ENCODE measurements at regions not wholly inside any gene's neighbourhood (a gene's known extent, or its start where the extent isn't known, plus 50 kb on each side); places are given as distances from the start of the nearest gene placed in this dataset.
"Not testable (repeated sequence)": the region's sequence is repeated elsewhere in the genome, so short reads cannot be mapped to it uniquely, and the experiment has no call there.

- Mint-ChIP-seq H3K36me3 (ENCODE audit: low read depth) (no peaks in the 10 kb centered on the region), H3K4me3 (no peak overlapping the region), H3K27me3 (peaks cover 51% of the 10 kb centered on the region), H3K4me1 (peaks cover 6% of the 10 kb centered on the region), H3K27ac (no peak overlapping the region)
- no peak for ATAC-seq
- DNase-seq: no peak
- no peaks in the 10 kb centered on the region for H3K9me3 ChIP-seq (ENCODE audit: control insufficient read depth, low read length, poor library complexity, severe bottlenecking)
These were observed 105.1 kb downstream of the SINHCAF start for GRCh38 chr12:31220633-31221550.

GRCh38 chr12:31221551-31221945 lies 104.4 kb downstream of the SINHCAF start:
- Mint-ChIP-seq H3K4me1 (peaks cover 6% of the 10 kb centered on the region), H3K27me3 (peaks cover 45% of the 10 kb centered on the region), H3K4me3 (no peak overlapping the region), H3K36me3 (ENCODE audit: low read depth) (no peaks in the 10 kb centered on the region), H3K27ac (no peak overlapping the region)
- no peak for ATAC-seq
- DNase-seq: no peak
- H3K9me3 ChIP-seq (ENCODE audit: control insufficient read depth, low read length, poor library complexity, severe bottlenecking): no peaks in the 10 kb centered on the region

- Mint-ChIP-seq H3K4me1 (peaks cover 6% of the 10 kb centered on the region), H3K27me3 (peaks cover 34% of the 10 kb centered on the region), H3K4me3 (no peak overlapping the region), H3K27ac (no peak overlapping the region), H3K36me3 (ENCODE audit: low read depth) (no peaks in the 10 kb centered on the region)
- ATAC-seq (no peak), DNase-seq (no peak)
- no peaks in the 10 kb centered on the region for H3K9me3 ChIP-seq (ENCODE audit: control insufficient read depth, low read length, poor library complexity, severe bottlenecking)
These were observed 103.2 kb downstream of the SINHCAF start for GRCh38 chr12:31222620-31223222.

- not testable (repeated sequence) for H3K27ac Mint-ChIP-seq; H3K9me3 ChIP-seq (ENCODE audit: control insufficient read depth, low read length, poor library complexity, severe bottlenecking); H3K4me3 Mint-ChIP-seq; H3K36me3 Mint-ChIP-seq (ENCODE audit: low read depth); ATAC-seq; DNase-seq; H3K4me1 Mint-ChIP-seq
- H3K27me3 Mint-ChIP-seq: peaks cover 29% of the 10 kb centered on the region
These were observed 102.3 kb downstream of the SINHCAF start for GRCh38 chr12:31223640-31224039.

- Mint-ChIP-seq H3K4me3 (no peak overlapping the region), H3K27me3 (peaks cover 23% of the 10 kb centered on the region), H3K27ac (no peak overlapping the region), H3K36me3 (ENCODE audit: low read depth) (no peaks in the 10 kb centered on the region), H3K4me1 (peaks cover 3% of the 10 kb centered on the region)
- no peak for DNase-seq
- H3K9me3 ChIP-seq (ENCODE audit: control insufficient read depth, low read length, poor library complexity, severe bottlenecking): no peaks in the 10 kb centered on the region
- no peak for ATAC-seq
These were observed 101.0 kb downstream of the SINHCAF start for GRCh38 chr12:31224768-31225448.

- ATAC-seq: no peak
- Mint-ChIP-seq H3K27me3 (peaks cover 13% of the 10 kb centered on the region), H3K27ac (no peak overlapping the region), H3K4me1 (peaks cover 3% of the 10 kb centered on the region), H3K4me3 (no peak overlapping the region), H3K36me3 (ENCODE audit: low read depth) (no peaks in the 10 kb centered on the region)
- no peaks in the 10 kb centered on the region for H3K9me3 ChIP-seq (ENCODE audit: control insufficient read depth, low read length, poor library complexity, severe bottlenecking)
- no peak for DNase-seq
These were observed 100.1 kb downstream of the SINHCAF start for GRCh38 chr12:31225656-31226535.

GRCh38 chr12:31226639-31227038 lies 99.3 kb downstream of the SINHCAF start:
- no peaks in the 10 kb centered on the region for H3K9me3 ChIP-seq (ENCODE audit: control insufficient read depth, low read length, poor library complexity, severe bottlenecking)
- Mint-ChIP-seq H3K27ac (no peak overlapping the region), H3K27me3 (peaks cover 14% of the 10 kb centered on the region), H3K36me3 (ENCODE audit: low read depth) (no peaks in the 10 kb centered on the region), H3K4me3 (no peak overlapping the region), H3K4me1 (peaks cover 3% of the 10 kb centered on the region)
- ATAC-seq (no peak), DNase-seq (no peak)

- no peak for DNase-seq
- Mint-ChIP-seq H3K27ac (no peak overlapping the region), H3K27me3 (peaks cover 22% of the 10 kb centered on the region), H3K4me1 (no peaks in the 10 kb centered on the region), H3K36me3 (ENCODE audit: low read depth) (no peaks in the 10 kb centered on the region), H3K4me3 (no peak overlapping the region)
- no peaks in the 10 kb centered on the region for H3K9me3 ChIP-seq (ENCODE audit: control insufficient read depth, low read length, poor library complexity, severe bottlenecking)
- ATAC-seq: no peak
These were observed 98.5 kb downstream of the SINHCAF start for GRCh38 chr12:31227401-31227981.

GRCh38 chr12:31228811-31229792 lies 96.8 kb downstream of the SINHCAF start:
- no peak for ATAC-seq
- Mint-ChIP-seq H3K4me3 (no peak overlapping the region), H3K27ac (no peak overlapping the region), H3K36me3 (ENCODE audit: low read depth) (peaks cover 3% of the 10 kb centered on the region), H3K4me1 (no peaks in the 10 kb centered on the region), H3K27me3 (peaks cover 39% of the 10 kb centered on the region)
- no peaks in the 10 kb centered on the region for H3K9me3 ChIP-seq (ENCODE audit: control insufficient read depth, low read length, poor library complexity, severe bottlenecking)
- no peak for DNase-seq

- Mint-ChIP-seq H3K36me3 (ENCODE audit: low read depth) (peaks cover 3% of the 10 kb centered on the region), H3K4me1 (no peaks in the 10 kb centered on the region), H3K27ac (no peak overlapping the region), H3K27me3 (peaks cover 44% of the 10 kb centered on the region), H3K4me3 (no peak overlapping the region)
- DNase-seq: no peak
- H3K9me3 ChIP-seq (ENCODE audit: control insufficient read depth, low read length, poor library complexity, severe bottlenecking): no peaks in the 10 kb centered on the region
- no peak for ATAC-seq
These were observed 95.9 kb downstream of the SINHCAF start for GRCh38 chr12:31230004-31230403.
